ENCODE measurements at regions not wholly inside any gene's neighbourhood (a gene's known extent, or its start where the extent isn't known, plus 50 kb on each side); places are given as distances from the start of the nearest gene placed in this dataset.

GRCh38 chr7:96508371-96508770, 186.5 kb upstream of the SLC25A13 start:
- Histone ChIP-seq H3K79me2 (ENCODE audit: control insufficient read depth, insufficient read depth, low read length) (no peaks in the 10 kb centered on the region), H4K20me1 (ENCODE audit: control insufficient read depth, extremely low read depth, insufficient read depth, low read length) (no peaks in the 10 kb centered on the region), H3K27me3 (ENCODE audit: control insufficient read depth, insufficient read depth, low read length) (no peaks in the 10 kb centered on the region), H3K4me2 (ENCODE audit: extremely low read depth, insufficient read depth, low read length) (no peak overlapping the region), H3K9ac (ENCODE audit: insufficient read depth, low read length) (no peak overlapping the region), H2AFZ (ENCODE audit: low read length) (no peak overlapping the region), H3K4me3 (replicated peaks in 1 of 4; ENCODE audit: control extremely low read depth in 1 of 4, insufficient read depth in 1 of 4, low read depth in 3 of 4, low read length in 4 of 4) (no peak overlapping the region), H3K4me1 (ENCODE audit: control insufficient read depth, extremely low read depth, insufficient read depth, low read length) (no peaks in the 10 kb centered on the region), H3K27ac (ENCODE audit: insufficient read depth, low read length) (no peak overlapping the region), H3K9me3 (ENCODE audit: control insufficient read depth, insufficient read depth, low read depth, low read length) (no peaks in the 10 kb centered on the region), H3K36me3 (ENCODE audit: control insufficient read depth, insufficient read depth, low read length) (no peaks in the 10 kb centered on the region)
- TF ChIP-seq EZH2 (IDR thresholded peaks at IDR 0.05; ENCODE audit: low read length, missing control alignments), result no peak
- no peak for TF ChIP-seq CTCF (conservative IDR thresholded peaks at IDR 0.05 in 1 of 2, IDR thresholded peaks at IDR 0.05 in 1 of 2; ENCODE audit: low read depth in 1 of 2, low read length in 2 of 2)
- DNase-seq (ENCODE audit: low read depth in 2 of 2), result peak; percentile 3 to 22

- Histone ChIP-seq H4K20me1 (ENCODE audit: control insufficient read depth, extremely low read depth, insufficient read depth, low read length) (no peaks in the 10 kb centered on the region), H2AFZ (ENCODE audit: low read length) (no peak overlapping the region), H3K9ac (ENCODE audit: insufficient read depth, low read length) (no peak overlapping the region), H3K79me2 (ENCODE audit: control insufficient read depth, insufficient read depth, low read length) (no peaks in the 10 kb centered on the region), H3K9me3 (ENCODE audit: control insufficient read depth, insufficient read depth, low read depth, low read length) (no peaks in the 10 kb centered on the region), H3K4me1 (ENCODE audit: control insufficient read depth, extremely low read depth, insufficient read depth, low read length) (no peaks in the 10 kb centered on the region), H3K4me3 (replicated peaks in 1 of 4; ENCODE audit: control extremely low read depth in 1 of 4, insufficient read depth in 1 of 4, low read depth in 3 of 4, low read length in 4 of 4) (no peak overlapping the region), H3K27ac (ENCODE audit: insufficient read depth, low read length) (no peak overlapping the region), H3K27me3 (ENCODE audit: control insufficient read depth, insufficient read depth, low read length) (no peaks in the 10 kb centered on the region), H3K4me2 (ENCODE audit: extremely low read depth, insufficient read depth, low read length) (no peak overlapping the region), H3K36me3 (ENCODE audit: control insufficient read depth, insufficient read depth, low read length) (no peaks in the 10 kb centered on the region)
- TF ChIP-seq EZH2 (IDR thresholded peaks at IDR 0.05; ENCODE audit: low read length, missing control alignments), result no peak
- TF ChIP-seq CTCF (conservative IDR thresholded peaks at IDR 0.05 in 1 of 2, IDR thresholded peaks at IDR 0.05 in 1 of 2; ENCODE audit: low read depth in 1 of 2, low read length in 2 of 2), result no peak
- no peak for DNase-seq (ENCODE audit: low read depth in 2 of 2)
Observed at GRCh38 chr7:96503597-96503996, 181.7 kb upstream of the SLC25A13 start.

- DNase-seq (ENCODE audit: low read depth in 2 of 2), result no peak
- Histone ChIP-seq H3K4me3 (replicated peaks in 1 of 4; ENCODE audit: control extremely low read depth in 1 of 4, insufficient read depth in 1 of 4, low read depth in 3 of 4, low read length in 4 of 4) (no peak overlapping the region), H3K27me3 (ENCODE audit: control insufficient read depth, insufficient read depth, low read length) (no peaks in the 10 kb centered on the region), H3K9ac (ENCODE audit: insufficient read depth, low read length) (no peak overlapping the region), H4K20me1 (ENCODE audit: control insufficient read depth, extremely low read depth, insufficient read depth, low read length) (no peaks in the 10 kb centered on the region), H2AFZ (ENCODE audit: low read length) (no peak overlapping the region), H3K27ac (ENCODE audit: insufficient read depth, low read length) (no peak overlapping the region), H3K36me3 (ENCODE audit: control insufficient read depth, insufficient read depth, low read length) (no peaks in the 10 kb centered on the region), H3K9me3 (ENCODE audit: control insufficient read depth, insufficient read depth, low read depth, low read length) (no peaks in the 10 kb centered on the region), H3K79me2 (ENCODE audit: control insufficient read depth, insufficient read depth, low read length) (no peaks in the 10 kb centered on the region), H3K4me2 (ENCODE audit: extremely low read depth, insufficient read depth, low read length) (no peak overlapping the region), H3K4me1 (ENCODE audit: control insufficient read depth, extremely low read depth, insufficient read depth, low read length) (no peaks in the 10 kb centered on the region)
- TF ChIP-seq EZH2 (IDR thresholded peaks at IDR 0.05; ENCODE audit: low read length, missing control alignments) (no peak), CTCF (conservative IDR thresholded peaks at IDR 0.05 in 1 of 2, IDR thresholded peaks at IDR 0.05 in 1 of 2; ENCODE audit: low read depth in 1 of 2, low read length in 2 of 2) (no peak)
Observed at GRCh38 chr7:96501318-96501717, 179.4 kb upstream of the SLC25A13 start.

Measured in fibroblast of lung (primary cell).